Naive thymus-derived CD4-positive, alpha-beta T cell (primary cell): ENCODE measurements at regions not wholly inside any gene's neighbourhood (a gene's known extent, or its start where the extent isn't known, plus 50 kb on each side); places are given as distances from the start of the nearest gene placed in this dataset.
"Not testable (repeated sequence)": the region's sequence is repeated elsewhere in the genome, so short reads cannot be mapped to it uniquely, and the experiment has no call there.

Experiments used
- ATAC-seq: fragments of 150-1000 bp; cut with Tn5 transposase; 2 replicates; pipeline ENCODE4 v1.10.0; 2021; ENCODE audit warnings: mild to moderate bottlenecking, moderate library complexity
- CTCF ChIA-PET: fragments of 350-600 bp; sonication (Branson Sonifier 250); formaldehyde crosslinking; loops from one replicate; lab custom pipeline; 2021; ENCODE audit warnings: antibody characterized with exemption; lab: Charles Lee
- POLR2A ChIA-PET: fragments of 350-600 bp; sonication (Branson Sonifier 250); formaldehyde crosslinking; loops from one replicate; lab custom pipeline; 2021; ENCODE audit warnings: antibody characterized with exemption, inconsistent platforms; lab: Charles Lee
- DNase-seq, 9 donors: peaks; one replicate each; pipeline versions ENCODE4 v3.0.0 to v3.0.0-alpha.2; 2020 to 2022; ENCODE audit warnings: mixed read lengths in 1 of 9
- H3K27ac ChIP-seq: one replicate; pipeline ENCODE4 v1.7.0; 2013; ENCODE audit warnings: mild to moderate bottlenecking, low read depth, low read length, moderate library complexity
- H3K27me3 ChIP-seq, 2 donors: one replicate each; pipeline ENCODE4 v1.7.0; 2013; ENCODE audit warnings: low read length in 2 of 2, mild to moderate bottlenecking in 2 of 2, moderate library complexity in 2 of 2; ENCODE audit not compliant: control insufficient read depth in 2 of 2, insufficient read depth in 2 of 2
- H3K36me3 ChIP-seq, 3 experiments: 1 replicate in 2 of 3; 2 replicates in 1 of 3; pipeline ENCODE4 v1.7.0; 2013; ENCODE audit warnings: low read length in 3 of 3, mild to moderate bottlenecking in 3 of 3, moderate library complexity in 1 of 3; ENCODE audit not compliant: insufficient read depth in 3 of 3, control insufficient read depth in 2 of 3
- H3K4me1 ChIP-seq, 2 donors: one replicate each; pipeline ENCODE4 v1.7.0; 2013; ENCODE audit warnings: low read length in 2 of 2, mild to moderate bottlenecking in 2 of 2, moderate library complexity in 1 of 2; ENCODE audit not compliant: control insufficient read depth in 2 of 2, insufficient read depth in 2 of 2
- H3K4me3 ChIP-seq: 2 replicates; pipeline ENCODE4 v1.7.0; 2013; ENCODE audit warnings: mild to moderate bottlenecking, low read length
- H3K9me3 ChIP-seq, 3 experiments: 1 replicate in 2 of 3; 2 replicates in 1 of 3; pipeline ENCODE4 v1.7.0; 2013; ENCODE audit warnings: low read length in 3 of 3; ENCODE audit not compliant: control insufficient read depth in 2 of 3
- H3K27ac Mint-ChIP-seq, 9 donors: one replicate each; pipeline ENCODE4 v1.8.0; 2020 to 2022; ENCODE audit warnings: mixed read lengths in 9 of 9, mild to moderate bottlenecking in 8 of 9, moderate library complexity in 5 of 9, inconsistent platforms in 2 of 9
- H3K27me3 Mint-ChIP-seq, 5 donors: one replicate each; pipeline ENCODE4 v1.8.0; 2021 to 2022; ENCODE audit warnings: mixed read lengths in 5 of 5, mild to moderate bottlenecking in 1 of 5
- H3K36me3 Mint-ChIP-seq, 5 donors: one replicate each; pipeline ENCODE4 v1.8.0; 2020 to 2022; ENCODE audit warnings: mixed read lengths in 5 of 5, mild to moderate bottlenecking in 3 of 5, inconsistent platforms in 1 of 5
- H3K4me1 Mint-ChIP-seq, 7 donors: one replicate each; pipeline ENCODE4 v1.8.0; 2020 to 2022; ENCODE audit warnings: mixed read lengths in 7 of 7, mild to moderate bottlenecking in 3 of 7, inconsistent platforms in 1 of 7
- H3K4me3 Mint-ChIP-seq, 10 donors: one replicate each; pipeline ENCODE4 v1.8.0; 2020 to 2022; ENCODE audit warnings: mild to moderate bottlenecking in 10 of 10, mixed read lengths in 10 of 10, moderate library complexity in 6 of 10, inconsistent platforms in 2 of 10
- H3K9me3 Mint-ChIP-seq, 11 donors: one replicate each; pipeline ENCODE4 v1.8.0; 2020 to 2022; ENCODE audit warnings: mixed read lengths in 11 of 11, mild to moderate bottlenecking in 4 of 11, inconsistent platforms in 1 of 11, moderate library complexity in 1 of 11
- intact Hi-C, 2 donors: fragments of 100-400 bp; cut with micrococcal nuclease; formaldehyde crosslinking; loops; one replicate each; pipeline ENCODE4 v1.15.1; 2023

DNA sequence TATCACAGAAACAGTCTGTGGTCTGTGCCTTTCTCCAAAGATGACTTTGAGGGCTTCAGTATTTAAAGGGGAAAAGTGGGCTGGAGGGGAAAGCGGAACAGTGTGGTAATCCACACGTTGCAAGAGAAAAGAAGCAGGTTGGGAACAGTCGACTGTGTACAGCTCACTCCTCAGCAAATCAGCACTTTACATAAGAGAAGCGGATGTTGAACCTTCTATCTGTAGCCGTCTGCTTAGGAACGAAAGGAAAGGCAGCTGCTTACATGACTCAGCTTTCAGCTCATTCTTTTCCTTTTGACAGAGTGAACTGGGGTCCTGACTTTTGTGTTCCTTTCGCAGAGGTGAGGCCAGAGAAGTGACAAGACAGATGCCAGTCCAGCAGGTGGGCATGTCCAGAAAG is 4020.7 kb upstream of the TPTE start:
- H3K36me3 ChIP-seq, H3K9me3 ChIP-seq, H3K4me3 Mint-ChIP-seq, H3K27ac ChIP-seq, intact Hi-C loops, H3K9me3 Mint-ChIP-seq, DNase-seq, H3K27me3 Mint-ChIP-seq, H3K4me1 Mint-ChIP-seq, H3K27ac Mint-ChIP-seq, ATAC-seq, CTCF ChIA-PET, H3K4me3 ChIP-seq, H3K36me3 Mint-ChIP-seq, H3K27me3 ChIP-seq, POLR2A ChIA-PET, H3K4me1 ChIP-seq: not testable (repeated sequence)

DNA sequence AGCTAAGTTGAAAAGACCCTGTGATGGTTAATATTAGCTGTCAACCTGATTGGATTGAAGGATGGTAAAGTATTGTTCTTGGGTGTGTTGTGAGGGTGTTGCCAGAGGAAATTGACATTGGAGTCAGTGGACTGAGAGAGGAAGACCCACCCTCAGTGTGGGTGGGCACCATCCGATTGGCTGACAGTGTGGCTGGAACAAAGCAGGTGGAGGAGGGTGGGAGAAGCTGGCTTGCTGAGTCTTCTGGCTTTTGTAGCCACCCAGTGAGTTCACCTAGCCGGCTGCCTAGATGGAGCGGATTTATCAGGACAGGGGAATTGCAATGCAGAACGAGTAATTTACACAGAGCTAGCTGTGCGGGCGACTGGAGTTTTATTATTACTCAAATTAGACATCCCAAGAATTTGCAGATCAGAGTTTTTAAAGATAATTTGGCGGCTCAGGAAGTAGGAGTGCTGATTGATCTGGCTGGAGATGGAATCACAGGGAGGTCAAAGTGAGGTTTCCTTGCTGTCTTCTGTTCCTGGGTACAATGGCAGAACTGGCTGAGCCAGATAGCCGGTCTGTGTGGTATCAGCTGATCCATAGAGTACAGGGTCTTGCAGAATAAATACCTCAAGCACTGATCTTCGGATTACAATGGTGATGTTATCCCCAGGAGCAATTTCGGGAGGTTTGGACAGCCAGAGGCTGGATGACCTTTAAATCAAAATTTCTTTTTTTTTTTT is 4015.1 kb upstream of the TPTE start:
- H3K9me3 ChIP-seq, H3K36me3 Mint-ChIP-seq, H3K36me3 ChIP-seq, ATAC-seq, H3K9me3 Mint-ChIP-seq, POLR2A ChIA-PET, H3K4me1 Mint-ChIP-seq, CTCF ChIA-PET, H3K27ac Mint-ChIP-seq, DNase-seq, H3K4me1 ChIP-seq, H3K27me3 ChIP-seq, H3K27ac ChIP-seq, H3K4me3 Mint-ChIP-seq, H3K4me3 ChIP-seq, H3K27me3 Mint-ChIP-seq, intact Hi-C loops: not testable (repeated sequence)

DNA sequence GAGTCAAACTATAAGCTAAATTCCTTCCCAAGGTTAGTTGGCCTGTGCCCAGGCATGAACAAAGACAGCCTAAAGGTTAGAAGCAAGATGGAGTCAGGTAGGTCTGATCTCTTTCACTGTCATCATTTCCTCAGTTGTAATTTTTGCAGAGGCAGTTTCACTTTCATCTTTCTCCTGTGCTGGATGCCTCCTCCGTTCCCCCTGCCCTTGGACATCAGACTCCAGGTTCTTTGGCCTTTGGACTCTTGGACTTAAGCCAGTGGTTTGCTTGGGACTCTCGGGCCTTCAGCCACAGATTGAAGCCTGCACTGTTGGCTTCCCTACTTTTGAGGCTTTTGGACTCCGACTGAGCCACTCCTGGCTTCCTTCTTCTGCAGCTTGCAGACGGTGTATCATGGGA is 4013.8 kb upstream of the TPTE start:
- H3K4me3 Mint-ChIP-seq, H3K4me1 Mint-ChIP-seq, H3K4me3 ChIP-seq, H3K9me3 ChIP-seq, H3K27me3 Mint-ChIP-seq, H3K27me3 ChIP-seq, H3K36me3 ChIP-seq, H3K36me3 Mint-ChIP-seq, CTCF ChIA-PET, ATAC-seq, DNase-seq, POLR2A ChIA-PET, H3K27ac ChIP-seq, H3K9me3 Mint-ChIP-seq, H3K27ac Mint-ChIP-seq, intact Hi-C loops, H3K4me1 ChIP-seq: not testable (repeated sequence)

DNA sequence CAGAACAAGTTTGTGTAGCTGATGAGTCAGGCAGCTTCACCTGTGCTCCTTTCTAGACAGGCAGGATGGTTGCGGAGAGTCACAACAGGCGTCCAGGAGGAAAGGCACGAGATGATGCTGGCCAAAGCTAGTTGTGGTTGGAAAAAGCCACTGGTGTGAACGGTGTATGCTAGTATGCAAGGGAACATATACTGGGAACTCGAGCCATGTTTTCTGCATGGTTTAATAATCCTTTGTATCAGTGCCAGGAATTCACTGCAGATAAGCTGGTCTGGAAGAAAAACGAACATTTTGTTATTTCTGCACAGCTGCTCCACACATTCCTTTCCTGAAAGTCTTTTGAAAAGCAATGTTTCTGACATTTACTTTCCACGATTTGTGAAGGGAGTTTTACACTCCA is 3999.6 kb upstream of the TPTE start:
- H3K36me3 Mint-ChIP-seq, H3K27ac Mint-ChIP-seq, H3K4me1 ChIP-seq, POLR2A ChIA-PET, H3K4me3 ChIP-seq, H3K27me3 Mint-ChIP-seq, DNase-seq, H3K36me3 ChIP-seq, H3K4me1 Mint-ChIP-seq, H3K4me3 Mint-ChIP-seq, intact Hi-C loops, H3K9me3 Mint-ChIP-seq, H3K27me3 ChIP-seq, H3K9me3 ChIP-seq, H3K27ac ChIP-seq, CTCF ChIA-PET, ATAC-seq: not testable (repeated sequence)

DNA sequence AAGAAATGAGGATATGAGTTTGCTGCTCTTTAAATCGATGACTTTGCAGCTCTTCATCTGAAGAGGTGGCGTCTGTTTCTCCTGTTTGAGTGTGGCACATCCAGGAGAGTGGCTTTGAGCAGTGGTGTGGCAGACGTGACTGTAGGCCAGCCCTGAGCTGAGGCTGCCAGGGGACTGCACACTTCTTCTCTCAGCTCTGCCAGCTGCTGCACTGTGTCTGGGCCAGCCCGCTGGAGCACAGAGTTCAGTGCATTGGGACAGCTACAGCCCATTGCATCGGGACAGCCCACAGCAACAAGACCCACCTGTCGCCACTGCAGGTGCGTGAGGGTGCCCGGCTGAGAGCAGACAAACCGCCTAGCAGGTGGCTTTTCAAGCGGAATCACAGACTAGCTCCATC is 3995.2 kb upstream of the TPTE start:
- H3K4me3 Mint-ChIP-seq, H3K27ac Mint-ChIP-seq, H3K4me3 ChIP-seq, H3K4me1 Mint-ChIP-seq, H3K27me3 ChIP-seq, CTCF ChIA-PET, H3K36me3 Mint-ChIP-seq, intact Hi-C loops, POLR2A ChIA-PET, H3K27me3 Mint-ChIP-seq, H3K9me3 Mint-ChIP-seq, ATAC-seq, H3K27ac ChIP-seq, H3K36me3 ChIP-seq, H3K4me1 ChIP-seq, H3K9me3 ChIP-seq, DNase-seq: not testable (repeated sequence)

DNA sequence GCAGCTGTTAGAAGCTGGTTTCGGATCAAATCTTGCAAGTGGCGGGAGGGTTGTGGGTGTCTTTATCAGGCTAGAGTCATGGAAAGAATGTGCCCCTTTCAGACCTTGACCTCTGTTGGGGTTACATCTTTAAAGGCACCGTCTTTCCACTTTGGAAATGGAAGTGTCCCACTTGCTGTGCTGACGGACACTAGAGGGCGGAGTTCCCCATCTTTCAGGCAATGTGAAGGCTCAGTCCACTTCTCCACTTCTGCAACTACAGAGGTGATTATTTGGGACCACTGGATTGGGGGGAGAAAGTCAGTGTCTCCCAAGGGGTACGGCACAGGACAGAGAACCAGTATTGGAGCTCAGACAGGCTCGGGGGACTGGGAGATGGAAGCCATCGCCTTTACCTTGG is 3990.7 kb upstream of the TPTE start:
- H3K27ac ChIP-seq, intact Hi-C loops, H3K27ac Mint-ChIP-seq, H3K9me3 ChIP-seq, H3K4me1 Mint-ChIP-seq, DNase-seq, CTCF ChIA-PET, H3K4me1 ChIP-seq, H3K27me3 ChIP-seq, H3K4me3 ChIP-seq, ATAC-seq, H3K27me3 Mint-ChIP-seq, POLR2A ChIA-PET, H3K36me3 ChIP-seq, H3K4me3 Mint-ChIP-seq, H3K36me3 Mint-ChIP-seq, H3K9me3 Mint-ChIP-seq: not testable (repeated sequence)

DNA sequence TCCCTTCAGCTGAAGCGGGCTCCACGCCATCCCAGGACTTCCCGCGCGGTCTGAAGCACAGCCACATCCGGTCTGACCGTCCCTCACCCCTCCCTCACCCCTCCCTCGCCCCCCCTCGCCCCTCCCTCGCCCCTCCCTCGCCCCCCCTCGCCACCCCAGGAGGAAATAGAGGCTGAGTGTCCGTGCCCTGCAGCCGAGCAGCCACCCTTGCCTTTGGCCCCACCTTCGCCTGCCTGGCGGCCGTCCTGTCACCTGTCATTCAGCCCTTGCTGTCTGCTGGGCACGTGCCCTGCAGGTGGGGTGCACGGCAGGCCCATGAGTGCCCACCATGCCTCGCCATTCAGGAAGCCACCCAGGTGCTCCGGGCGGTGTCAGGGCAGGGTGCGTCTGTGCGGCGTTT is 3988.1 kb upstream of the TPTE start:
- H3K36me3 ChIP-seq, CTCF ChIA-PET, H3K36me3 Mint-ChIP-seq, ATAC-seq, H3K4me1 Mint-ChIP-seq, H3K4me3 ChIP-seq, POLR2A ChIA-PET, H3K9me3 ChIP-seq, intact Hi-C loops, H3K27me3 ChIP-seq, H3K4me1 ChIP-seq, H3K9me3 Mint-ChIP-seq, H3K27ac Mint-ChIP-seq, H3K27me3 Mint-ChIP-seq, H3K4me3 Mint-ChIP-seq, DNase-seq, H3K27ac ChIP-seq: not testable (repeated sequence)
